Vagina (tissue), 2 donors: ENCODE measurements at regions not wholly inside any gene's neighbourhood (a gene's known extent, or its start where the extent isn't known, plus 50 kb on each side); places are given as distances from the start of the nearest gene placed in this dataset.

Experiments used
- DNase-seq, 2 donors: peaks; one replicate each; pipeline ENCODE4 v3.0.0-alpha.2; 2017; ENCODE audit errors: extremely low spot score in 2 of 2
- H3K27ac ChIP-seq: fragments of 200-600 bp; sonication (generic); one replicate; pipeline ENCODE4 v1.5.1; 2019
- H3K27me3 ChIP-seq: fragments of 200-600 bp; sonication (generic); one replicate; pipeline ENCODE4 v1.5.1; 2019
- H3K36me3 ChIP-seq, 2 donors: fragments of 200-600 bp; sonication (generic); one replicate each; pipeline ENCODE4 v1.5.1; 2017 to 2019
- H3K4me1 ChIP-seq: fragments of 200-600 bp; sonication (generic); one replicate; pipeline ENCODE4 v1.5.1; 2019
- H3K4me3 ChIP-seq, 2 donors: fragments of 200-600 bp; sonication (generic); 1 replicate in 1 of 2; 2 replicates in 1 of 2; pipeline ENCODE4 v1.5.1; 2016 to 2019
- H3K9me3 ChIP-seq: fragments of 200-600 bp; sonication (generic); one replicate; pipeline ENCODE4 v1.5.1; 2019
- POLR2A ChIP-seq, 2 donors: fragments of 450-650 bp; IDR thresholded peaks; one replicate each; pipeline ENCODE4 v1.6.1; 2017; ENCODE audit warnings: antibody characterized with exemption in 2 of 2, mild to moderate bottlenecking in 2 of 2, moderate library complexity in 2 of 2
- POLR2AphosphoS5 ChIP-seq, 2 donors: sonication (generic); formaldehyde crosslinking; IDR thresholded peaks; one replicate each; pipeline ENCODE4 v1.9.0; 2017; ENCODE audit warnings: antibody characterized with exemption in 2 of 2, mild to moderate bottlenecking in 2 of 2, low read depth in 1 of 2; ENCODE audit not compliant: insufficient read depth in 1 of 2
- intact Hi-C: fragments of 100-400 bp; cut with DNase I; formaldehyde crosslinking; loops from one replicate; pipeline ENCODE4 v1.15.1; 2023
- TF ChIP-seq, protein P1 (sequence below), 3 experiments: fragments of 450-650 bp in 2 of 3; fragments of 200-600 bp in 1 of 3; sonication (generic) in 1 of 3; IDR thresholded peaks; one replicate each; pipeline ENCODE4 v1.5.1; 2017 to 2019; ENCODE audit warnings: antibody characterized with exemption in 3 of 3, mild to moderate bottlenecking in 2 of 3, moderate library complexity in 2 of 3

DNA sequence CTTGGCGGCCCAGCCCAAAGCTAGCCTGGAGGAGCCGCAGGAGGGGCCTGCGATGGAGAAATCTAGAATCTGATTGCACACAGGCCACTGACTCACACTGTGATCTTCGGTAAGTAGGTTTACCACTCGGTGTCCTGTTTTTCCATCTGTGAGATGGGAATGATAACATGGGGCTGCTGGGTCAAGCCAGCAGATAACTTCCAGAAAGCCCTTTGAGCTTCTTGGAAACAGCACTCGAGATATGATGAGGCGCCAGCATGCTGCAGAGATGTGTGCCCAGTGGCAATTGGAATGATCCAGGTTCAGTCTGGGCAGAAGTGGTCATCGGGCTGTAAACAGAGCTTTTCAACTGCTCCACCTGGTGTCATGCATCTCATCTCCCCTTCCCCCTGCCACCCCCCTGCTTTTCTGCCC, 771.3 kb upstream of the TBX3 start:
- no peak for DNase-seq
- no peaks in the 10 kb centered on the region for H3K36me3 ChIP-seq
- intact Hi-C loops, result no loop called here
- H3K27me3 ChIP-seq, result no peaks in the 10 kb centered on the region
- no peak overlapping the region for H3K4me3 ChIP-seq
- no peak overlapping the region for H3K27ac ChIP-seq
- H3K4me1 ChIP-seq, result peaks cover 12% of the 10 kb centered on the region
- H3K9me3 ChIP-seq, result no peaks in the 10 kb centered on the region
- no peak for TF ChIP-seq POLR2AphosphoS5 (IDR thresholded peaks at IDR 0.05; ENCODE audit: insufficient read depth in 1 of 2, low read depth in 1 of 2)
- TF ChIP-seq, protein P1, sequence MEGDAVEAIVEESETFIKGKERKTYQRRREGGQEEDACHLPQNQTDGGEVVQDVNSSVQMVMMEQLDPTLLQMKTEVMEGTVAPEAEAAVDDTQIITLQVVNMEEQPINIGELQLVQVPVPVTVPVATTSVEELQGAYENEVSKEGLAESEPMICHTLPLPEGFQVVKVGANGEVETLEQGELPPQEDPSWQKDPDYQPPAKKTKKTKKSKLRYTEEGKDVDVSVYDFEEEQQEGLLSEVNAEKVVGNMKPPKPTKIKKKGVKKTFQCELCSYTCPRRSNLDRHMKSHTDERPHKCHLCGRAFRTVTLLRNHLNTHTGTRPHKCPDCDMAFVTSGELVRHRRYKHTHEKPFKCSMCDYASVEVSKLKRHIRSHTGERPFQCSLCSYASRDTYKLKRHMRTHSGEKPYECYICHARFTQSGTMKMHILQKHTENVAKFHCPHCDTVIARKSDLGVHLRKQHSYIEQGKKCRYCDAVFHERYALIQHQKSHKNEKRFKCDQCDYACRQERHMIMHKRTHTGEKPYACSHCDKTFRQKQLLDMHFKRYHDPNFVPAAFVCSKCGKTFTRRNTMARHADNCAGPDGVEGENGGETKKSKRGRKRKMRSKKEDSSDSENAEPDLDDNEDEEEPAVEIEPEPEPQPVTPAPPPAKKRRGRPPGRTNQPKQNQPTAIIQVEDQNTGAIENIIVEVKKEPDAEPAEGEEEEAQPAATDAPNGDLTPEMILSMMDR (IDR thresholded peaks at IDR 0.05), result no peak
- TF ChIP-seq POLR2A (IDR thresholded peaks at IDR 0.05), result no peak

DNA sequence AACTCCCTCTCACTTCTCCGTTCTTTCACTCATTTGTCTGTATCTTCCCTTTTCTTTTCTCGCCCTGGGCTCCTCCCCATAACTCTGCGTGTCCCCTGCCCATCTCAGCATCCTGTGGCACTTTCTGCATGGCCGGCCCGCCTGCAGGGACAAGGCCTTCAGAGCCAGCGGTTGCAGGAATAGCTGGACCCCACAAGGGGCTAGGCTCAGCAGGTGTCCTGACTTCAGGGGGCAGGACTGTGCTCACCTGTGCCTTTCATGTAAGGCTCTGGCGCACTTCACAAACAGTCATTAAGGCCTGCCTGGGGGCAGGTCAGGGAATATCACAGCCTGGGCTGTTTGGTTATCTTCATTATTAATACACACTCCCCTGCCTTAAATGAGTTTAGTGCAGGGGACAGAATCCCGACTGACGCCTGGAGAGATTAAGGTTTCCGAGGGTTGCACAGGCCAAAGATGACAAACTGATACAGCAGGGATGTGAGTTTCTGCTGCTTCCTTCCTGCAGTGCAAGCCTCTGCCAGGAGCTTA, 768.8 kb upstream of the TBX3 start:
- peak in 1 of 2 donors; percentile 90 for DNase-seq
- H3K4me1 ChIP-seq, result peaks cover 12% of the 10 kb centered on the region
- intact Hi-C loops, result no loop called here
- no peak overlapping the region for H3K4me3 ChIP-seq
- H3K27me3 ChIP-seq, result no peaks in the 10 kb centered on the region
- no peak overlapping the region for H3K27ac ChIP-seq
- TF ChIP-seq POLR2A (IDR thresholded peaks at IDR 0.05) (no peak), POLR2AphosphoS5 (IDR thresholded peaks at IDR 0.05; ENCODE audit: insufficient read depth in 1 of 2, low read depth in 1 of 2) (no peak)
- TF ChIP-seq, protein P1 (IDR thresholded peaks at IDR 0.05), result no peak
- H3K36me3 ChIP-seq, result no peaks in the 10 kb centered on the region
- H3K9me3 ChIP-seq, result no peaks in the 10 kb centered on the region

DNA sequence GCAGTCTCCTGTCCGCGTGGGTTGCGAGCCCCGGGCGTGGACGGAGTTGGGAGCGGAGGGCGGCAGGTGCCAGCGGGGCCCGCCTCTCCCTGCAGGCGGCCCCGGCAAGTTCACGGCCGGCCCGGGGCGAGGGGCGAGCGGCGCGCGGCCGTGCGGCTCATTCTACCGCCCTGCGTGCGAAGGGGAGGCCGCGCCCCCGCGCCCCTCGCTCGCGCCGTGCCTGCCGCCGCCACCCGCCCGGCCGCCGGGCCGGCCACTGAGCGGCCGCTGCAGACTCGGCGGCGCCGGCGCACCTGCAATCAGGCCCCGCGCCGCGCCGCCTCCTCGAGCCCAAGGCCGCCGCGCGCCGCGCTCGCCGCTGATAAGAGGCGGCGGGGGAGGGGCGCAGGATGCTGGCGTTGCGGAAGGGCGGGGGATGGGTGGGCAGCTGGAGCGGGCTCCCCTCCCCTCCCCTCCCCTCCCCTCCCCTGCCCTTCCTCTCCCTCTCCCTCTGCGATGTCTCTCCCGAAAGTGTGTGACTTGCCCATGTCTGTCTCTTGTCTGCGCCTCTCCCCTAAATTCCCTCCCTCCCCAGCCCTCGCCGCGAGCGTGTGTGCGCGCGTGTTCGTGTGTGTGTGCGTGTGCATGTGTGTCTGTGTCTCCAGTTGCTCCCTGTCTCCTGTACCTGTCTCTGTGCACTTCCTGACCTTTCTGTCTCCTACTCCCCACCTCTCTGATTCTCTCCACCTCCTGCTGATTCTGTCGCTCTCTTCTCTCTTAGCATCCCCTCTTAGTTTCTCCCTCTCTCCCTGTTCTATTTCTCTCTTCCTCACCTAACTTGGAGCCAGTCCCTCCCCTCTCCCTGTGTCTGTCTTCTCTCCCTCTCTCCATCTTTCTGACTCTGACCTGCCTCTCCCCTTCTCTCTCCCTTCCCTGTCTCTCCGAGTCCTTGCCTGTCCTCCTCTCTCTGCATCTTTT, 768.1 kb upstream of the TBX3 start:
- TF ChIP-seq, protein P1 (IDR thresholded peaks at IDR 0.05), result no peak
- TF ChIP-seq POLR2A (IDR thresholded peaks at IDR 0.05) (no peak), POLR2AphosphoS5 (IDR thresholded peaks at IDR 0.05; ENCODE audit: insufficient read depth in 1 of 2, low read depth in 1 of 2) (no peak)
- H3K9me3 ChIP-seq, result no peaks in the 10 kb centered on the region
- peak overlapping the region; percentile 30 to 45 for H3K4me3 ChIP-seq
- H3K27me3 ChIP-seq, result no peaks in the 10 kb centered on the region
- peaks cover 12% of the 10 kb centered on the region for H3K4me1 ChIP-seq
- intact Hi-C loops, result no loop called here
- H3K36me3 ChIP-seq, result no peaks in the 10 kb centered on the region
- no peak for DNase-seq
- H3K27ac ChIP-seq, result no peak overlapping the region

DNA sequence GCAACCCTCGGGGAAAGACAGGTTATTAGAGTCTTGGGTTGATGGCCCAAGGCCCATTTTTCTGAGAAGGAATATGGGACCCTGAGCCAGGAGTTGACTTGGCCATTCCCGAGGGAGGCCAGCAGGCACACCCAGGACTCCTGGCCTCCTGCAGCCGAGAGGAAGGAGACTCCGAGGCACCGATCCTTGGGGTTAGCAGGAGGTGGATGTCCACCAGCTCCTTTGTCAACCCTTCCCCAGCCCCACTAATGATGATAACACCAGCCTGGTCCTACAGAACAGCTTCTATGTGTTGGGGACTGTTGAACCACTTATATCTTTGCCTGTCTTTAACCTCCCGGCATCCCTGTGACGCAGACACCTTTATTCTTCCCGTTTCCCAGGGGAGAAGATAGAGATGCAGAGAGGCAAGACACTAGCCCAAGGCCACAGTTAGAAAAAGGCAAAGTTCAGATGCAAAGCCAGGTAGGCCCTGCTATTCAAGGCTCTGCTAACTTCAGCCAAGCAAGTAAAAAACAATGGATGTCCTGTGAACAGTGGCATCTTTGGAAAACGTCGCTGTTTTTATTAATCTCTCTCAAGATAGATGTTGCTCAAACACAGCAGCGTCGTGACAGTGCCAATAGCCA, 767.3 kb upstream of the TBX3 start:
- Histone ChIP-seq H3K27ac (no peak overlapping the region), H3K4me3 (peak overlapping the region; percentile 30 to 45), H3K4me1 (peaks cover 12% of the 10 kb centered on the region), H3K36me3 (no peaks in the 10 kb centered on the region), H3K9me3 (no peaks in the 10 kb centered on the region), H3K27me3 (no peaks in the 10 kb centered on the region)
- intact Hi-C loops, result no loop called here
- peak in 1 of 2 donors; percentile 49 for DNase-seq
- TF ChIP-seq, protein P1 (IDR thresholded peaks at IDR 0.05), result no peak
- TF ChIP-seq POLR2A (IDR thresholded peaks at IDR 0.05), result no peak
- no peak for TF ChIP-seq POLR2AphosphoS5 (IDR thresholded peaks at IDR 0.05; ENCODE audit: insufficient read depth in 1 of 2, low read depth in 1 of 2)
